ENCODE measurements at regions not wholly inside any gene's neighbourhood (a gene's known extent, or its start where the extent isn't known, plus 50 kb on each side); places are given as distances from the start of the nearest gene placed in this dataset.

GRCh38 chr2:172276961-172277360 lies 150.4 kb upstream of the ITGA6 start:
- TF ChIP-seq TAF1 (IDR thresholded peaks at IDR 0.05; ENCODE audit: low read depth, low read length) (no peak), JUND (IDR thresholded peaks at IDR 0.05; ENCODE audit: low read length) (no peak), BACH1 (IDR thresholded peaks at IDR 0.05; ENCODE audit: low read length) (no peak)
